ENCODE measurements at regions not wholly inside any gene's neighbourhood (a gene's known extent, or its start where the extent isn't known, plus 50 kb on each side); places are given as distances from the start of the nearest gene placed in this dataset.
"Not testable (repeated sequence)": the region's sequence is repeated elsewhere in the genome, so short reads cannot be mapped to it uniquely, and the experiment has no call there.

GRCh38 chr5:125477586-125477975 is 731.1 kb upstream of the ZNF608 start:
- no peak for DNase-seq (ENCODE audit: low read depth in 4 of 4, low spot score in 3 of 4)

- DNase-seq (ENCODE audit: low read depth in 4 of 4, low spot score in 3 of 4), result no peak
Observed at GRCh38 chr5:125478599-125478998, 732.2 kb upstream of the ZNF608 start.

GRCh38 chr5:125480911-125481310 is 734.5 kb upstream of the ZNF608 start:
- DNase-seq (ENCODE audit: low read depth in 4 of 4, low spot score in 3 of 4), result no peak

- no peak for DNase-seq (ENCODE audit: low read depth in 4 of 4, low spot score in 3 of 4)
Observed at GRCh38 chr5:125481506-125482465, 735.3 kb upstream of the ZNF608 start.

GRCh38 chr5:125483609-125484008 is 737.2 kb upstream of the ZNF608 start:
- no peak for DNase-seq (ENCODE audit: low read depth in 4 of 4, low spot score in 3 of 4)

GRCh38 chr5:125484272-125484741 is 737.9 kb upstream of the ZNF608 start:
- peak in 2 of 4 donors; percentile 10 to 16 for DNase-seq (ENCODE audit: low read depth in 4 of 4, low spot score in 3 of 4)

DNA sequence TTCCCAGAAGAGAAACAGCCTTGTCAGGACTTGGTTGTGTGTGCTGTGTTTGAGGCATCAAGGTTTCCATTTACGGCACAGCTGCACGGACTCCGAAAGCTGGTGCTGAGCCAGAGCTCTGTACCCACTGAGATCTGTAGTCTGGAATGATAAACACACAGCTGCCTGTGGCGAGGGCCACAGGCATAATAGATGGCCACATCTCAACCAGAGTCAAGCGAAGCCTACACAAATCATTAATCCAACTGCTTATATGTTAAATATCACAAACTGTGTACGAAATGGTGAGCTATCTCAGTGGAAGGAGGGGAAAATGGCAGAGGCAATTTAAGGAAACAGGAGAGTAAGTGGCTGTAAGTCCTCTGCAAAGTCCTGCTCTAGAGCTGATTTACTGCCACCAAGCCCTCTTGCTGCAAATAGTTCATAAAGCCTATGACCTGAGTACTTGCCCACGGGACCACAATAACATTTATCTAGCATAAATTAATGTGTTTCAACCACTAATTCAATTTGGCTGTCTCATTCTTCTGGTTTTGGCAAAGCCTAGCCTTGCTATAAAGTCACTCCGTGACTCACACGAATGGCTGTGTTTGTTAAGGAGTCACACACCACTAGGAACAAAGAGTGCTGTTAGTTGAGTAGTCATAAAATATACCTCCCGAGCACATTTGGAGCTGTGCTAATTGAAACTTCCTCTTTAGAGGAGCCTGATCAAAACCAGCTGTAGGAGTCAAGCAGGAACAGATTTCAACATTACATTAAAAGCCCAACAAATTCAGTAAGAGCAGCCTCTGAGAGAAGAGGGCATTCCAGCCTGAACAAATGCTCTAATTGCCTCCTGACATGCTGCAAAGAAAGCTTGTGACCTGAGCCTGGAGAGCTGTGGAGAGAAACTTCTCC is 738.6 kb upstream of the ZNF608 start:
- peak; percentile 74 to 89 (median 84) for DNase-seq (ENCODE audit: low read depth in 4 of 4, low spot score in 3 of 4)

DNA sequence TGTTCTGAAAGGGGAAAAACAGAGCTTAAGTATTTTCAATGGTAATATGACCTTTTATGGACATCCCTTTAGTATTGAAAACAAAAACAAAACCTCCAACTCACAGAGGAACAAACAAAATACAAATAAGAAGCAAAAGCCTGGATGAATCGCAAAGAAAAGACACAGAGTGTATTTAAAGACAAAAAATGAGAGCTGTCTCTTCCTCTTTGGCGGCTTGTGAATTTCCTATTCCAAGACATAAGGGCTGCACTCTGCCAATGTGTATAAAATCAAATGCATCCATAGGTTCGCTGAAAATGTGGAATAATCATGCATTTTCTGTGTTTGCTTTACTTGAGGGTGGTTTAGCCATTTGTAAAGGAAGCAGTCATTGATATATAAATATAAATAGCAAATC is 739.3 kb upstream of the ZNF608 start:
- DNase-seq (ENCODE audit: low read depth in 4 of 4, low spot score in 3 of 4), result peak in 1 of 4 donors; percentile 28

- DNase-seq (ENCODE audit: low read depth in 4 of 4, low spot score in 3 of 4), result no peak
Observed at GRCh38 chr5:125486634-125487033, 740.2 kb upstream of the ZNF608 start.

GRCh38 chr5:125487231-125487630 is 740.8 kb upstream of the ZNF608 start:
- no peak for DNase-seq (ENCODE audit: low read depth in 4 of 4, low spot score in 3 of 4)

- DNase-seq (ENCODE audit: low read depth in 4 of 4, low spot score in 3 of 4), result not testable (repeated sequence)
Observed at GRCh38 chr5:125487652-125488051, 741.2 kb upstream of the ZNF608 start.

DNA sequence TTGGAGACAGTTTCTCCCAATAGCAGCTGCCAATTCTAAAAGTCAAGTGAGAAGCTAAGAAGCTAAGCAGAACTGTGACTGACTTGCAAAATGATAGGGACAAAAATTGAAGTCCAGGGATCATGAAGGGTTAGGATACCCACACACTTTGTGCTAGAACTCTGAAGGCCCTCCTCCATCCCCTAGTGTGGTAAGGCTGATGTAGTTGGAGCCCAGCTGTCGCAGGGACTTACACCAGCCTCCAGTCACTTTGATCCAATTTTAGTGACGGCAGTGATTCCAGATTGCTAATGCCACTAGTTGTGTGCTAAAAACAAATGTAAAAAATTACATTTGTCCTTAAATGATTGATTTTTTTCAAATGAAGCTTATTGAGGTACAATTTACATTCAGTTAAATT is 742.7 kb upstream of the ZNF608 start:
- DNase-seq (ENCODE audit: low read depth in 4 of 4, low spot score in 3 of 4), result no peak

DNA sequence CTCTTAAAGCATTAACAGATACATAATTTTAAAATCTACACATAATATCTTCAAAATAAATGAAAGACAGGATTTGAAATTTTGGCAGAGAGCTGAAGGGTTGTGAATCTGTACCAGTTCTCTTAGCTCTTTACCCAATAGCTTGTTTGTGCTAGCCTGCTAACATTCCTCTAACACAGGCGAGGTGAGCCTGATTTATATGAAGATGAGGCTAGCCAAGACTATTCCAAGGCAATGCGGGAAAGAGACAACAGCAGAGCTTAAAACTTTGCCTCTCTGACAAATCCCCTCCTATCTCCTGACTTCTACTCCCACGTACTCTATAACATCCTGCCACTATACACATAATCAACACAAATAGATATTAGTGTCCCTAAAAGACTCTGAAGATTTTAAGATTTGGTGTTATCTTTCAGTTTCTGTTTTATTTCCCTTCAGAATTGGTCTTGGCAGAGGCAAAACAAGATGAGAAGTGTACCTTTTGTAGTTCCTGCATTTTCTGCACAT is 745.6 kb upstream of the ZNF608 start:
- no peak for DNase-seq (ENCODE audit: low read depth in 4 of 4, low spot score in 3 of 4)

DNA sequence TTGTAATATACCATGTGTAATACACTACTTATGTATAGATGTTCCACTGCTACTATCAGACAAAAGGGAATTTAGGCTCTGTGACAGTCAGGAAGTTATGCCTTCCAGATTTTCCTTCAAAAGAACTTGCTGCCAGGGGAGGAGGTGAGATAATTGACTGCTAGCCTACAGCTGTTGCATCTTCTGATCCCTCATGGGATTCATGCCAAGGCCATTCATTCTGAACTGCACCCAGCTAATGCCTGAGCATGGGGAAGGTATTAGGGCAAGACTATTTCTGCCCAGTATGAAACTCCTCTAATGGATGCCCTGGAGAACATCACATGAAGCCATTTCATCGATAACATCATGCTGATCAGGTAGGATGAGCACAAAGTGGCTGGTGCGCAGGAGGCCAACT is 746.5 kb upstream of the ZNF608 start:
- no peak for DNase-seq (ENCODE audit: low read depth in 4 of 4, low spot score in 3 of 4)

- DNase-seq (ENCODE audit: low read depth in 4 of 4, low spot score in 3 of 4), result no peak
Observed at GRCh38 chr5:125496393-125496792, 750.0 kb upstream of the ZNF608 start.

DNA sequence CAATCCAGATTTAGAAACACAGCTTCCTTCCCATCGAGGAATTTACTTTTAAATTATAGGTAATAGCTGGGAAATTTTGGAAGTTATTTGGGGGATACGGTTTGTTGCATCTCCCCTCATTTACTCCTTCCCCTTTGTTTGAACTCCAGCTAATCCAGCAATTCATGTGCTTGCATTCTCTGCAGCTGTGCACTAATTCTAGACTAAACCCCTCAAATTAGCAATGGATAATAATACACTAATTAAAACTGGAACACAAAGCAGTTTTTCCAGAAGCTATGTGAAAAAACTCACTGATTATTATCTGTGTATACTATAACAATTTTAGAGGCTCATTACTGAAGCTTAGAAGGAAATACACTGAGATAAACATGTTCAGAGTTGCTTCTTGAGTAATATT is 751.2 kb upstream of the ZNF608 start:
- DNase-seq (ENCODE audit: low read depth in 4 of 4, low spot score in 3 of 4), result no peak

DNA sequence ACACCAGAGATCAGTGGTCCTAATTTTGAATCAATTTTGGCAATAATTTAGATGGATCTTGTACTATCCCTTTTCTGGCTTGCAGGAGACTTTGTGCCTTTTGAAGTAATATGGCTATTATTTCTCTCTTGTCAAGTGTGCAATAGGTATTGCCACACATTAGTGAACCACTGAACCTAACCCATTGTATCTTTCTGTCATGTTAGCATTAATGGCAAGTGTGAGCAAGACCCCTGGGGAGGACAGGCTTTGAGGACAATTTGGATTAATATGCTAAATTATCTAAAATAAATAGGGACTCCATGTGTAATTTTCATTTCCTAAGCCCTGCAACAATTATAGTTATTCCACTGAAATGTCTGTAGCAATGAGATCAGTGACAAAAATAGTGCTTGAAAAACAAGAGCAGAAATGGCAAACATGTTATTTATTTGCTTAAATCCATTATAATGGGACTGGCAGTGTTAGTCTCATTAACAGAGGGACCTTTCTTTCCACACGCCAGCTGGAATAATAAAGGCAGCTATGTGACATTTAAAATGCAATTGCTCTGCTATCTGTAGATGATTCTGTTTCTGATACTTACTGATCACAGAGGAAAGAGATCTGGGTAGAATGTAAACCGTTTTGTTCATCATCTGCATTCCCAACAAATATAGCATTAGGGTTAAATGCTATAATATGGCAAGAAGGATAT is 753.3 kb upstream of the ZNF608 start:
- no peak for DNase-seq (ENCODE audit: low read depth in 4 of 4, low spot score in 3 of 4)

GRCh38 chr5:125501396-125501795 is 755.0 kb upstream of the ZNF608 start:
- no peak for DNase-seq (ENCODE audit: low read depth in 4 of 4, low spot score in 3 of 4)

GRCh38 chr5:125503946-125504345 is 757.5 kb upstream of the ZNF608 start:
- DNase-seq (ENCODE audit: low read depth in 4 of 4, low spot score in 3 of 4), result no peak

DNA sequence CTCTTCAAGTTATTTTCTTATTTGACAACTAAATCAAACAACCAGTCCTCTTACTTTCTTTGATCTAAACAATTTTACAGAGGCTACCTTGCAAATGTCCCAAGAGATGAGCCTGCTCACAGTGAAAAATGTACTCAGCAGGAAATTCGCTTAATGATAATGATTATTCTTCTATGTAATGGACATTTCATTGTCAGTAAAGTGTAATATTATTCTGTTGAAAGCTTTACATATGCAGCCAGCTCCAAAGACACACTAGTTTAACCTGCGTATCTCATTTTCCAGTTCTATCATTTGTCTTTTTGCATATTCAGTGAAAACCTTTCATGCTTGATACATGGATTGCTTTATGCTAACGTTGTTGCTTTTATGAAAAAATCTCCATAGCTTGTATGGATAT is 758.7 kb upstream of the ZNF608 start:
- DNase-seq (ENCODE audit: low read depth in 4 of 4, low spot score in 3 of 4), result no peak
